Thymus (tissue), 11 donors: ENCODE measurements at regions not wholly inside any gene's neighbourhood (a gene's known extent, or its start where the extent isn't known, plus 50 kb on each side); places are given as distances from the start of the nearest gene placed in this dataset.

Experiments used
- DNase-seq, 9 donors: peaks; one replicate each; pipeline ENCODE4 v3.0.0-alpha.2; 2013; ENCODE audit warnings: low spot score in 9 of 9, low read depth in 6 of 9, missing footprints in 1 of 9
- H3K27ac ChIP-seq, 2 donors: one replicate each; pipeline ENCODE4 v1.5.1; 2013; ENCODE audit warnings: control low read depth in 1 of 2, low read depth in 1 of 2, low read length in 1 of 2, mild to moderate bottlenecking in 1 of 2, moderate library complexity in 1 of 2
- H3K27me3 ChIP-seq, 2 donors: one replicate each; pipeline ENCODE4 v1.5.1; 2013; ENCODE audit warnings: low read length in 1 of 2; ENCODE audit not compliant: control insufficient read depth in 2 of 2, insufficient read depth in 1 of 2
- H3K36me3 ChIP-seq, 2 donors: one replicate each; pipeline ENCODE4 v1.5.1; 2013; ENCODE audit warnings: low read length in 1 of 2, mild to moderate bottlenecking in 1 of 2, moderate library complexity in 1 of 2; ENCODE audit not compliant: control insufficient read depth in 2 of 2, insufficient read depth in 2 of 2
- H3K4me1 ChIP-seq, 2 donors: one replicate each; pipeline ENCODE4 v1.5.1; 2013; ENCODE audit warnings: low read length in 2 of 2; ENCODE audit not compliant: control insufficient read depth in 2 of 2, insufficient read depth in 2 of 2
- H3K4me3 ChIP-seq, 2 donors: one replicate each; pipeline ENCODE4 v1.5.1; 2013; ENCODE audit warnings: low read length in 2 of 2, control low read depth in 1 of 2, mild to moderate bottlenecking in 1 of 2
- H3K9me3 ChIP-seq, 2 donors: one replicate each; pipeline ENCODE4 v1.5.1; 2013; ENCODE audit warnings: low read length in 1 of 2, mild to moderate bottlenecking in 1 of 2; ENCODE audit not compliant: control insufficient read depth in 2 of 2, insufficient read depth in 1 of 2
- WGBS: extraction: QIAGEN DNeasy Blood & Tissue Kit; methylation state at CpG from one replicate; pipeline ENCODE4 v1.1.7; 2013; 5-methylcytosine and 5-hydroxymethylcytosine counted together
- donor health status: healthy.

GRCh38 chr3:144670571-144670970 lies 698.9 kb downstream of the DIPK2A start:
- WGBS = 96% methylated on average over 3 of the region's 3 CpGs

GRCh38 chr3:144677103-144677502 lies 705.5 kb downstream of the DIPK2A start:
- 99% methylated on average over 1 of the region's 1 CpG for WGBS
- no peaks in the 10 kb centered on the region for H3K27me3 ChIP-seq
- H3K4me1 ChIP-seq = no peaks in the 10 kb centered on the region
- no peak overlapping the region for H3K27ac ChIP-seq
- no peak overlapping the region for H3K4me3 ChIP-seq
- no peak for DNase-seq
- H3K9me3 ChIP-seq = no peaks in the 10 kb centered on the region
- no peaks in the 10 kb centered on the region for H3K36me3 ChIP-seq

More at GRCh38 chr3:144670571-144670970, 698.9 kb downstream of the DIPK2A start:
- Histone ChIP-seq H3K9me3 (peaks cover under 1 to 3% of the 10 kb centered on the region in 2 donors), H3K4me3 (no peak overlapping the region), H3K36me3 (no peaks in the 10 kb centered on the region), H3K27ac (no peak overlapping the region), H3K4me1 (no peaks in the 10 kb centered on the region), H3K27me3 (no peaks in the 10 kb centered on the region)
- no peak for DNase-seq

- H3K27ac ChIP-seq = no peak overlapping the region
- H3K9me3 ChIP-seq = no peaks in the 10 kb centered on the region
- H3K4me3 ChIP-seq = no peak overlapping the region
- no peak for DNase-seq
- no peaks in the 10 kb centered on the region for H3K36me3 ChIP-seq
- H3K4me1 ChIP-seq = no peaks in the 10 kb centered on the region
- WGBS = 95% methylated on average over 1 of the region's 1 CpG
- no peaks in the 10 kb centered on the region for H3K27me3 ChIP-seq
Measured at GRCh38 chr3:144683065-144683464, 711.4 kb downstream of the DIPK2A start.

GRCh38 chr3:144687862-144688261 lies 716.2 kb downstream of the DIPK2A start:
- WGBS = 92% methylated on average over 4 of the region's 4 CpGs
- Histone ChIP-seq H3K9me3 (no peaks in the 10 kb centered on the region), H3K36me3 (no peaks in the 10 kb centered on the region), H3K4me1 (no peaks in the 10 kb centered on the region), H3K27me3 (no peaks in the 10 kb centered on the region), H3K27ac (no peak overlapping the region), H3K4me3 (no peak overlapping the region)
- no peak for DNase-seq

- Histone ChIP-seq H3K4me3 (no peak overlapping the region), H3K36me3 (no peaks in the 10 kb centered on the region), H3K27ac (no peak overlapping the region), H3K4me1 (no peaks in the 10 kb centered on the region), H3K9me3 (no peaks in the 10 kb centered on the region), H3K27me3 (no peaks in the 10 kb centered on the region)
- WGBS = 94% methylated on average over 4 of the region's 4 CpGs
- no peak for DNase-seq
Measured at GRCh38 chr3:144692488-144692887, 720.9 kb downstream of the DIPK2A start.

GRCh38 chr3:144708437-144708836 lies 736.8 kb downstream of the DIPK2A start:
- H3K4me1 ChIP-seq = no peaks in the 10 kb centered on the region
- 97% methylated on average over 1 of the region's 1 CpG for WGBS
- H3K9me3 ChIP-seq = no peaks in the 10 kb centered on the region
- no peaks in the 10 kb centered on the region for H3K27me3 ChIP-seq
- DNase-seq = no peak
- H3K27ac ChIP-seq = no peak overlapping the region
- H3K36me3 ChIP-seq = no peaks in the 10 kb centered on the region
- no peak overlapping the region for H3K4me3 ChIP-seq

GRCh38 chr3:144737281-144737680 lies 765.7 kb downstream of the DIPK2A start:
- Histone ChIP-seq H3K27ac (no peak overlapping the region), H3K27me3 (no peaks in the 10 kb centered on the region), H3K4me3 (no peak overlapping the region), H3K4me1 (no peaks in the 10 kb centered on the region), H3K36me3 (no peaks in the 10 kb centered on the region), H3K9me3 (no peaks in the 10 kb centered on the region)
- WGBS = 90% methylated on average over 7 of the region's 7 CpGs
- no peak for DNase-seq

- DNase-seq = no peak
- no peaks in the 10 kb centered on the region for H3K9me3 ChIP-seq
- H3K36me3 ChIP-seq = no peaks in the 10 kb centered on the region
- no peaks in the 10 kb centered on the region for H3K27me3 ChIP-seq
- H3K27ac ChIP-seq = no peak overlapping the region
- H3K4me1 ChIP-seq = no peaks in the 10 kb centered on the region
- no peak overlapping the region for H3K4me3 ChIP-seq
- 98% methylated on average over 1 of the region's 1 CpG for WGBS
Measured at GRCh38 chr3:144743225-144743668, 771.6 kb downstream of the DIPK2A start.

GRCh38 chr3:144744473-144744872 lies 772.9 kb downstream of the DIPK2A start:
- no peaks in the 10 kb centered on the region for H3K4me1 ChIP-seq
- DNase-seq = no peak
- no peaks in the 10 kb centered on the region for H3K36me3 ChIP-seq
- no peaks in the 10 kb centered on the region for H3K9me3 ChIP-seq
- H3K27me3 ChIP-seq = no peaks in the 10 kb centered on the region
- 32% methylated on average over 4 of the region's 4 CpGs for WGBS
- no peak overlapping the region for H3K4me3 ChIP-seq
- H3K27ac ChIP-seq = no peak overlapping the region

- no peaks in the 10 kb centered on the region for H3K36me3 ChIP-seq
- DNase-seq = no peak
- H3K4me3 ChIP-seq = no peak overlapping the region
- WGBS = 88% methylated on average over 2 of the region's 2 CpGs
- no peaks in the 10 kb centered on the region for H3K27me3 ChIP-seq
- H3K27ac ChIP-seq = no peak overlapping the region
- no peaks in the 10 kb centered on the region for H3K9me3 ChIP-seq
- H3K4me1 ChIP-seq = no peaks in the 10 kb centered on the region
Measured at GRCh38 chr3:144746631-144747030, 775.0 kb downstream of the DIPK2A start.
